Spleen (tissue), 7 donors: ENCODE measurements at regions not wholly inside any gene's neighbourhood (a gene's known extent, or its start where the extent isn't known, plus 50 kb on each side); places are given as distances from the start of the nearest gene placed in this dataset.

Experiments used
- CTCF ChIP-seq, 11 experiments: fragments of 200-600 bp in 7 of 11; fragments of 450-650 bp in 4 of 11; sonication (generic) in 4 of 11; IDR thresholded peaks in 8 of 11; conservative IDR thresholded peaks in 3 of 11; 1 replicate in 7 of 11; 2 replicates in 4 of 11; pipeline versions ENCODE4 v1.4.0 to v1.8.0; 2016 to 2021; ENCODE audit warnings: antibody characterized with exemption in 11 of 11, inconsistent platforms in 4 of 11, mild to moderate bottlenecking in 1 of 11
- POLR2A ChIP-seq, 3 donors: fragments of 450-650 bp; IDR thresholded peaks; one replicate each; pipeline ENCODE4 v1.5.1; 2017; ENCODE audit warnings: antibody characterized with exemption in 3 of 3, mild to moderate bottlenecking in 1 of 3
- POLR2AphosphoS5 ChIP-seq, 3 donors: sonication (generic); formaldehyde crosslinking; IDR thresholded peaks; one replicate each; pipeline ENCODE4 v1.5.1; 2017; ENCODE audit warnings: antibody characterized with exemption in 3 of 3
- donor health status: DM: no; HTN: no; CAD: no; lungs with moderate emphysema.
- donor health status: DM: no; HTN: no; CAD: no.
- donor health status: DM: no; HTN: no; CAD: no.

GRCh38 chr2:10193851-10194820 lies 71.6 kb downstream of the RRM2 start:
- TF ChIP-seq CTCF (IDR thresholded peaks at IDR 0.05 in 8 of 11, conservative IDR thresholded peaks at IDR 0.05 in 3 of 11), result no peak
- no peak for TF ChIP-seq POLR2A (IDR thresholded peaks at IDR 0.05)
- TF ChIP-seq POLR2AphosphoS5 (IDR thresholded peaks at IDR 0.05), result no peak
